A204.1 (cell line): ENCODE measurements at regions not wholly inside any gene's neighbourhood (a gene's known extent, or its start where the extent isn't known, plus 50 kb on each side); places are given as distances from the start of the nearest gene placed in this dataset.
"Not testable (repeated sequence)": the region's sequence is repeated elsewhere in the genome, so short reads cannot be mapped to it uniquely, and the experiment has no call there.

Experiments used
- FAIRE-seq: peaks from 2 replicates; lab custom pipeline; 2012; peaks lifted over from hg19 to GRCh38; lab: Jason Lieb, UNC

- no peak for FAIRE-seq
Observed at GRCh38 chr7:10471280-10472058, 502.2 kb upstream of the PHF14 start.

DNA sequence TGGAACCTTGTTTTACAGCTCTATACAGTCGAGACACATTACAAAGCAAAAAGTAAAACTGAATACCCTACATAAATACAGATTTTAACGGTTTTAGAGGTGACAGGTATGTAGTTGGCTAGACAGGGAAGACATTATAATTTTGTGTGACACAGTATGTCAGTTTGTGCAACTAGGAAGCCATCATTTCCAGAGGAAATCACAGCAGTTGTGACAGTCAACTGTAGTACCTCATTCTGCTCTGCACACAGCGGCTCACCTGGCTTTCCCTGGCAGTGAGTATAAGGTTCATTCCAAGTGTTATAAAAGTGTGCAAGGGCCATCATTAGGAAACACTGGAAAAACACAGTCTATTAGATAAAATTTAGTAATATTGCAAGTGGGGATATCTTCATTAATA is 501.6 kb upstream of the PHF14 start:
- FAIRE-seq: no peak

DNA sequence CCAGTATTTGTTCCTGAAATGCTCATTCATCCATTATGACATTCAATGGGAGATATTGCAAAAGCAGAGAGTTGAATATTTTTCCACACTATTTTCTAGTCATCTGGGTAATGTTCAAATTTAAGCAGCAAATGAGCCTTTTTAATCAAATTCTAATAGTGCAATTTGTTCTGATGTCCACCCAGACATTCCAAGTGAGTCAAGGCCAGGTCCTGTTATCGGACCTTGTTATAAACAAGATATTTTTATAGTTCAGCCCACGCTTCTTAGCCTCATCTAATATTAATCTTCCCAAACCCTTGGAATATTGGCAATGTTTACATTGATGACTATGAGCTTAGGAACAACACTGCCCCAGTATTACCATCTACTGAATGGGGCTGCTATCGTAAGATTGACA is 500.1 kb upstream of the PHF14 start:
- FAIRE-seq: no peak

GRCh38 chr7:10474048-10474447 is 499.6 kb upstream of the PHF14 start:
- FAIRE-seq: no peak

DNA sequence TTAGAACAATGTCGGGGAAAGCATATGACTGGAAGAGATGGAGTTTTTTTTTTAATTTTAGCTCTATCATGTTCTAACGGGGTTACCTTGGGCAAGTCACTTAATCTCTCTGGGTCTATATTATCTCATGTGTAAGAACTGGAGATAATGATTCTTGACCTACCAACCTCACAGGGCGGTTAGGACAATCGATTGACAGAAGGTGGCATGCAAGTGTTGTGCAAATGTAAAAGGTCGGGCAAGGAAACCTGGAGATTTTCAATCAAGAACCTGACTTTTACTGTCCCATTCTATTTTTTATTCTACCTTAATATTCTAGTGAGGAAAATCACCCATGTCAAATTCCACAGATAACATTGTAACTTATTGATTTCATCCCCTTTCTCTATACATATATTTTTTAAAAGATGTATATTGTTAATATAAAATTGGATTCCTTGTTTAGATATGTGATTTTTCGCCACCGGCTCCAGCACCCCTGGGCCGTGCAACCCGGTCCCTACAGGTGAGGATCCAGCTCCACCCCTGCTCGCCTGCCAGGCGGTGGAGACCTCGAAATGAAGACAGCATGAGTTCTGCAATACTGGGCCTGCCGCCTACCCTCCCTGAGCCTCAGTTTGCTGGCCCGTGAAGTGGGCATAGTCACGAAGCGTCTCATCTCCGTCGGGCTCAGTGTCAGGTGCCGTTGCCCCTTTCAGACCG is 497.6 kb upstream of the PHF14 start:
- no peak for FAIRE-seq

DNA sequence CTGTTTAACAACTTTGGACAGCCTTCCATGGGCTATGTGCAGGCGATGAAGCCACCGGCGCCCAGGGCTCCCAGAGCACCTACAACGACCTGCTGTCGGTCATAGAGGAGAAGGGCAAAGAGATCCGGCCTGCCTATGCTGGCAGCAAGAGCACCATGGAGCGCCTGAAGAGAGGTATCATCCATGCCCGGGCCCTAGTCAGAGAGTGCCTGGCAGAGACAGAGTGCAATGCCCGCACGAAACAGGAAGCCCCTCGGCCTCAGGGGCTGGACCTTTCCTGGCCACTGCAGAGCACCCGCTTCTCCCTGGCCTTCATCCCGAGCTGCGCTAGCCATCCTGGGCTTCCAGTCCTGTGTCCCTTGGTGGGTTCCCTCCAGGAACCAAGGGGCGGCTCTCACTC is 497.0 kb upstream of the PHF14 start:
- FAIRE-seq: no peak

GRCh38 chr7:10483671-10484070 is 490.0 kb upstream of the PHF14 start:
- no peak for FAIRE-seq

DNA sequence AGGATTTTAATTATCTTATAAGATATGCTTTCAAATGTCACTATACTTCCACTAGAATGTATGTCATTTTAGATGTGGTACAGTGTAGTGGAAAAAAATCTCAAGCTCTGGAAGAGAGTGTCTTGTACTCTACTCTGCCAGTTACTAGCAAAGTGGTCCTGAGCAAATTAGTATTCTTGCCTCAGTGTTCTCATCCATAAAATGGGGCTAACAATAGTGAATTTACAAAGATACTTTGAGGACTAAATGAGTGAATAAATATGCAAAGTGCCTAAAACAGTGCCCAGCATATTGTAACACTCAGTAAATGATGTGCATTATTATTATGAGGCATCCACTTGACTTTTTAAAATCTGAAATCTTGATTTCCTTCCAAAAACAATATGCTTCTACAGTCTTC is 488.9 kb upstream of the PHF14 start:
- FAIRE-seq: no peak

GRCh38 chr7:10501206-10501884 is 472.3 kb upstream of the PHF14 start:
- FAIRE-seq: not testable (repeated sequence)

DNA sequence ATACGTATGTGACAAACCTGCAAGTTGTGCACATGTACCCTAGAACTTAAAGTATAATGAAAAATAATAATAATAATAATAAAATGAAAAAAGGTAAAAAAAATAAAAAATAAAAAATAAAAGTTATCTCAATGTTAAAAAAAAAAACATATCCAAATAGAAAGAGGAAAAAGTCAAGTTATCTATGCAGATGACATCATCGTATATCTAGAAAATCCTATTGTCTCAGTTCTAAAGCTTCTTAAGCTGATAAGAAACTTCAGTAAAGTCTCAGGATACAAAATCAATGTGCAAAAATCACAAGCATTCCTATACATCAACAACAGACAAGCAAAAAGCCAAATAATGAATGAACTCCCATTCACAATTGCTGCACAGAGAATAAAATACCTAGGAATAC is 466.6 kb upstream of the PHF14 start:
- FAIRE-seq: no peak

DNA sequence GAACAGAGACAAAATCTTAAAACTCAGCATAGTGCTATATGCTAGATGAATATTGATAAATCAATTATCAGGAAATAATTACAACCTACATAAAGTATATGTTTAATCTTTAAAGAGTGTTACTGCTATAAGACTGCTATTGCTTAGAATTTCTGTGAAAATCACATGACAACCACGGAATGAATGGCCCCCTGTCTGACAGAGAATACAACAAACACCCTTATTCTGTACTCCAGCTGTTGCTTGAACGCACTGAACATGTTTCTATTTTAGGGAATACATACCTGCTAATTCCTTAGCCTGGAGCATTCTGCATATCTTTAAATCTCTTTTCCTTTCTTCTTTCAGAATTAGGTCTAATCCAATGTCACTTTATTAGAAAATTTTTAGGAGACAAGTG is 452.4 kb upstream of the PHF14 start:
- no peak for FAIRE-seq

DNA sequence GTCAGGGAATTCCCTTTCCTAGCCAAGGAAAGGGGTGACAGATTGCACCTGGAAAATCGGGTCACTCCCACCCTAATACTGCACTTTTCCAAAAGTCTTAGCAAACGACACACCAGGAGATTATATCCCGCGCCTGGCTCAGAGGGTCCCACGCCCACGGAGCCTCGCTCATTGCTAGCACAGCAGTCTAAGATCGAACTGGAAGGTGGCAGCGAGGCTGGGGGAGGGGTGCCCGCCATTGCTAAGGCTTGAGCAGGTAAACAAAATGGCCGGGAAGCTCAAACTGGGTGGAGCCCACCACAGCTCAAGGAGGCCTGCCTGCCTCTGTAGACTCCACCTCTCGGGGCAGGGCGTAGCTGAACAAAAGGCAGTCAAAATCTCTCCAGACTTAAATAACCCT is 440.2 kb upstream of the PHF14 start:
- FAIRE-seq: not testable (repeated sequence)

GRCh38 chr7:10536561-10536960 is 437.1 kb upstream of the PHF14 start:
- FAIRE-seq: no peak

GRCh38 chr7:10537764-10538163 is 435.9 kb upstream of the PHF14 start:
- FAIRE-seq: no peak

DNA sequence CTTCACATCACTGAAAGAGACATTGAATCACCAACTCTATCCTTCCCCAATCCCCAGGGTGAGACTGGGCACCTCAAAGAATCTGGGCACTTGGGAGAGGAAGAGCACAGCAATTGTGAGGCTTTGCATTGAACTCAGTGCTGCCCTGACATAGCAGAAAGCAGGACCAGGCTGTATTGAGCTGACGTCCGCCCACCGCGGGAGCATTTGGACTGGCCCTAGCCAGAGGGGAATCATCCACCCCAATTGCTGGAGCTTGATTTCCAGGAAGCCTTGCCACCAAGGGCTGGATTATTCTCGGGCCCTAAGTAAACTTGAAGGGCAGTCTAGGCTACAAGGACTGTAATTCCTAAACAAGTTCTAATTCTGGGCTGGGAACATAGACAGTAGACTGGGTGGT is 416.3 kb upstream of the PHF14 start:
- no peak for FAIRE-seq

- FAIRE-seq: no peak
Observed at GRCh38 chr7:10560497-10560896, 413.2 kb upstream of the PHF14 start.

DNA sequence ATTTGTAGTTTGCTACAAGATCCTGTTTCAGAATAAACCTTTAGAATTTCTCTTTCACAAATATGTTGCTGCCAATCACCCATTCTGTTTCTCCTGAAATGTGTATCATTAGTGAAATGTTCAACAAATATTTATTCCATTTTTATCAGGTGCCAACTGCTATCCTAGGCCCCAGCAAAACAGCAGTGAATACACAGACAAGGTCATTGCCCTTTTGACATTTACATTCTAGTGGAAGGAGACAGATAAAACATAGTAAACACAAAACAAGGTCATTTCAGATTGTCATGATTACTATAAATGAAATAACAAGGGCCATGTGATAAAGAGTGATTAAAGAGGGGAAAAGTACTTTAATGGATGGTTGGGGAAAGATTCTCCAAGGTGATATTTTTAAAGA is 404.8 kb upstream of the PHF14 start:
- no peak for FAIRE-seq

DNA sequence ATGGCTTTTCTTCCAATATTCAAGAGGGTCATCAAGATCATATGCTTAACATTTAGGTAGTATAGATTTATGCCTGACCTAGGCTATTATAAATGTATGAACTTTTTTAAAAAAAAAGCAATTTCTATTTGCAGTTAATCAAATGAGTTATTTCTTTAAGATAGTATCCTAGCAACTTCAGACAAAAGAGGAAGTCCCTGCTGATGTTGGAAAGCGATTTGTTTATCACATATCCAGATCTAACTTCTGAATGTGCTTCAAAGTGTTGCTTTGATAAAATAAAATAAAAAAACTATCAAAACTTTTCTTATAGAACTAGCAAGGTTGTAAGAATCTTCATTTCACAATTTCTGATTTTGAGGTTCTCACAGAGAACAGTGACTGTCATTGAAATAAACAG is 401.9 kb upstream of the PHF14 start:
- no peak for FAIRE-seq

DNA sequence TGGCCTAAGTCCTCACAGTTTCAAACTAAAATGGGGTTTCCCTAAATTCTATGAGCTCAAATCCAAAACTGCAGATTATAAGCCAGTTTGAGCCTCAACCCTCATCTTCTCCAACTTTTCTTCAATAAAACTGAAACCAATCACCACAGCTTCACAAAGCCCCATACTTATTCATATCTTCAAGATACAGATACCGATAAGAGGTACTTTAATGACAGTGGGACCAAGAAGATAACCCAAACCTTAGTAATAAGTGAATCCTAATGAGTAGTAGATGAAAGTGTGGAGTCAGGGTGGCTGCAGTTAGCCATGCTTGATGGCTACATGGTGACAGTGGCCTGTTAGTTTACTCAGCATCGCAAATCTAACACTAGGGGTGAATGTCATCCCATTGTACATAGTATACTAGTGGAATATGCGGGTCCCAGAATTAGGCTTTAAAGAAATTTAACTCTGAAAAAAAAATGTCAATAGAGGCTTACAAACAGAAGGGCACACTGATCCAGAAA is 395.8 kb upstream of the PHF14 start:
- no peak for FAIRE-seq

GRCh38 chr7:10579561-10579960 is 394.1 kb upstream of the PHF14 start:
- FAIRE-seq: no peak

GRCh38 chr7:10584886-10585285 is 388.8 kb upstream of the PHF14 start:
- FAIRE-seq: no peak

- no peak for FAIRE-seq
Observed at GRCh38 chr7:10588084-10588483, 385.6 kb upstream of the PHF14 start.

GRCh38 chr7:10592604-10593003 is 381.1 kb upstream of the PHF14 start:
- no peak for FAIRE-seq
